ENCODE measurements at regions not wholly inside any gene's neighbourhood (a gene's known extent, or its start where the extent isn't known, plus 50 kb on each side); places are given as distances from the start of the nearest gene placed in this dataset.

- TF ChIP-seq TAF1 (IDR thresholded peaks at IDR 0.05; ENCODE audit: low read depth, low read length) (no peak), POU2F2 (IDR thresholded peaks at IDR 0.05; ENCODE audit: low read depth, low read length) (no peak), POLR2AphosphoS5 (IDR thresholded peaks at IDR 0.05; ENCODE audit: low read depth, low read length) (no peak)
Measured at GRCh38 chr4:184279496-184280061, 61.9 kb upstream of the ENPP6 start.

Measured in GM12891 (cell line).